Fibroblast of skin of back (primary cell): ENCODE measurements at regions not wholly inside any gene's neighbourhood (a gene's known extent, or its start where the extent isn't known, plus 50 kb on each side); places are given as distances from the start of the nearest gene placed in this dataset.
"Not testable (repeated sequence)": the region's sequence is repeated elsewhere in the genome, so short reads cannot be mapped to it uniquely, and the experiment has no call there.

Source experiments
- DNase-seq: peaks from one replicate; pipeline ENCODE4 v3.0.0-alpha.2; 2013

- no peak for DNase-seq
Observed at GRCh38 chr12:38016602-38017001, 300.0 kb upstream of the ALG10B start.

GRCh38 chr12:38025916-38026315 is 290.7 kb upstream of the ALG10B start:
- no peak for DNase-seq

DNA sequence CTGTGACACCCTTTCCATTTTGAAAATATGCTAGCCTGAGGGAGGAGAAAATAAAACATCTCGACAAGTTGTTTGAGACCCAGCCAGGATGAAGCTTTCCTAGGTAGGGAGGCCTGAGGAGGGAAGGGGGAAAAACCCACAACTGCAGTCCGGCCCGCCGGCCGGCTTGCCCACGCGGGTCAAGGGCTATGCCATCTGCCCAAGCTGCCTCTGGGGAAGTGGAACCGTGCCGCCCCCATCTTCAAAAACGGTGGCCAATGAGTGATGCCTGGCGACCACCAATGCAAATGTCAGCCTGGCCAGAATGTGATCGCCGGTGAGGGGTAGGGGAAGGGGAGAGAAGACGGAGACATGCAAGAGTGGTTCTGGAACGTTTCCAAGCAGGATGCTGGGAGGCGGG is 263.5 kb upstream of the ALG10B start:
- no peak for DNase-seq

- DNase-seq: no peak
Observed at GRCh38 chr12:38053655-38054464, 262.7 kb upstream of the ALG10B start.

- no peak for DNase-seq
Observed at GRCh38 chr12:38056701-38057689, 259.6 kb upstream of the ALG10B start.

- no peak for DNase-seq
Observed at GRCh38 chr12:38099686-38100085, 216.9 kb upstream of the ALG10B start.

DNA sequence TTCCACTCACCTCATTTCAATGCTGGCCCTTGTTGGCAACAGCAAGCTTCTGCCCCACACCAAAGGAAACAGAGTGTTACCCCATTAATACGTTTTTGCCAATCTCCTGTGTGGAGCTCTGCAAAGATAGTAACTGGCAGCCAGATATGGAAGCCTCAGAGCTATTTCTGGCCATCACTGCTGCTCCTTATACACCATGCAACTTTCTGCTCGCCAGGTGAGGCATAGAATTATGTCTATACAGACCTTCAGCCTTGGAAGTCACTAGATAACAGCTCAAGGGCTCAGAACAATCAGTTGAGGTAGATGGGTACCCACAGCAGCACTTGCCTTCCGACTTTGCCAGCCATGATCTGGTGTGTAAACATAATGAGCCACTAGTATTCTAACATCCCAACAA is 214.8 kb upstream of the ALG10B start:
- DNase-seq: no peak

- DNase-seq: no peak
Observed at GRCh38 chr12:38102197-38102596, 214.4 kb upstream of the ALG10B start.

- no peak for DNase-seq
Observed at GRCh38 chr12:38110026-38110699, 206.4 kb upstream of the ALG10B start.

DNA sequence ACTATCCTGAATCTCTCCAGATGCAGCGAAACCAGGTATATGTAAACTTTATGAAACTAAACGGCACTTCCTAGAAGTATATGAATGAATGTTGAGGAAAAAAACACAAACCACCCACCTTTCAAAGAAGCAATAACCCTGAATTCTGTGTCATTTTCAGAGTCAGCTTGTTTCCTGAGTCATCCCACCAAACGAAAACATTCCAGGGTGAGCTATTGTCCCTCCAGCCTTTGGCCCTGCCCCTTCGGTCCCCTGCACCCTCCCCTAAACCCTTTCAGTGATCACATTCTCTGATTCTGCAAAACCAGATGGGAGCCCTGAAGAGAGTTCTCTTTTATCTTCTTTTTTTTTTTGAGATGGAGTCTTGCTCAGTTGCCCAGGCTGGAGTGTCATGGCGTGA is 202.6 kb upstream of the ALG10B start:
- no peak for DNase-seq

DNA sequence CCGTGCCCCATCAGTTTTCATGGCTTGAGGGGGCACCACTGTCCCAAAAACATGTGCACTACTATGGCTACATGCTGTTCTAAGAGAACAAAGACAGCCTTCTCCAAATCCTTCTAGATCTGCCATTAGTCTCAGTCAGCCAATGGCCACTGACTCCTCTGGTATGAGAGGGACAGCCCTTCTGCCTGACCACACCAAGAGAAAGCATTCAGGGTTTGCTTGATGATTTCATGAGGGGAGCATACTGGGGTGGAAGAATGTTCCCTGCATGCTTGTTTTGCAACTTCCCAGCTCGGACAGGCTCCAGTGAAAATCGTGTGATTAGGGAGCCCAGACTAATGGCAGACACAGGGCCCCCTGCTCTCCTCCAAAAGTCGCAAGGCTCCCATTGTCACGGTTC is 199.6 kb upstream of the ALG10B start:
- DNase-seq: no peak

GRCh38 chr12:38118632-38119031 is 197.9 kb upstream of the ALG10B start:
- DNase-seq: no peak

DNA sequence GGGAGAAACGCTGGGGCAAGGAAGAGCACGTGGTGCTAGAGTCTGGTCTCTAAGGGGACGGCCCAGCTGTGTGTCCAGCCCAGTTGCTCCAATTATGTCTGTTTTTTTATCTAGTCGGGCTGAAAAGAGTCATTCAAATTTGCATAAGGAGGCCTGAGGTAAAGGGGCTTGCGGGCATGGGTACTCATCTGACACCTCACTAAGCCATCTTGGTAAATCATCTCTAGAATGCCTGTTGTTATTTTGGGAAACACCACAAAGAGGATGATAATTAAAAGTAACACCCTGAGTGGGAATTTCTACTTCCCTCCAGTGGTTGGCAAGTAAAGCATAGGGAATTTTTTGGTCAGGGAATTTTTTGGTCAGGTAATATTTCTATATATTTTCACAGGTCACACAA is 196.1 kb upstream of the ALG10B start:
- DNase-seq: no peak

- DNase-seq: not testable (repeated sequence)
Observed at GRCh38 chr12:38123028-38123427, 193.5 kb upstream of the ALG10B start.

- no peak for DNase-seq
Observed at GRCh38 chr12:38123566-38124246, 192.9 kb upstream of the ALG10B start.

DNA sequence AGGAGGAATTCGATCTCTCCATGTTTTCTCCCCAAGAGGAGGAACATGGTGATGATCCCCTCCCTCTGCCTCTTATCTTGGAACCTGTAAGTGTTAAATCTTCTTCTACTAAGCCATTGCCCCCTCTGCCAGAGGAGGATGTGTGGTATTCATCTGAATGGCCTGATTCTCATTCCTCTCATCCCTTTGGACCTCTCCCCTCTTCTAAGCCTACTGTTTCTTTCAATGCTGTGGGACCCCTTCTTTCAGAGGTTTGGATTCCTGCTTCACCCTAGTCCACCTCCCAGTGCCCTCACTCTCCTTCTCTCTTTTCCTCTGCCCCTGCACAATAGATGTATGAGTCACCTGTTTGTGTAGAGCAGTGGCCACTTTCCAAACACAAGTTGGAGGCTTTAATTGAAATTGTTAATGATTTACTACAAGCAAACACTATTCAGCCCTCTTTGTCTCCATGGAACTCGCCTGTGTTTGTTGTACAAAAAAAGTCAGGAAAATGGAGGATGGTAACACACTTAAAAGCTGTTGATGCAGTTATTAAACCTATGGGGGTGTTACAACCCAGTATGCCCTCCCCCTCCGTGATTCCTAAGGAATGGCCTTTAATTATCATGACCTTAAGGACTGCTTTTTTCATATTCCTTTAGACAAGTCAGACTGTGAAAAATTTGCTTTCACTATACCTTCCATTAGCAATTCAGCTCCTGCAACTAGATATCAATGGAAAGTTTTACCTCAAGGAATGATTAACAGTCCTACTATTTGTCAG is 192.1 kb upstream of the ALG10B start:
- no peak for DNase-seq

- no peak for DNase-seq
Observed at GRCh38 chr12:38132139-38132538, 184.4 kb upstream of the ALG10B start.

DNA sequence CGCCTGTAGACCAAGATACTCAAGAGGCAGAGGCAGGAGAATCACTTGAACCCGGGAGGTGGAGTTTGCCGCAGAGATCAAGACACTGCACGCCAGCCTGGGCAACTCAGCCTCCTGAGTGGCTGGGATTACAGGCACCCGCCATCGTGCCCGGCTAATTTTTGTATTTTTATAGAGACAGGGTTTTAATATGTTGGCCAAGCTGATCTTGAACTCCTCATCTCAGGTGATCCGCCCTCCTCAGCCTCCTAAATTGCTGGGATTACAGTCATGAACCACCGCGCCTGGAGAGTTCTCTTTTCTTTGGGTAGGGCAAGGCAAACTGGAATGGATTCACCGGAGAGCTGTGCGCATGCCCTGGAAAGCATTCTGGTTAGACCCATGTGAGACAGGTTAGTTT is 179.3 kb upstream of the ALG10B start:
- DNase-seq: no peak

GRCh38 chr12:38137716-38138115 is 178.9 kb upstream of the ALG10B start:
- no peak for DNase-seq

DNA sequence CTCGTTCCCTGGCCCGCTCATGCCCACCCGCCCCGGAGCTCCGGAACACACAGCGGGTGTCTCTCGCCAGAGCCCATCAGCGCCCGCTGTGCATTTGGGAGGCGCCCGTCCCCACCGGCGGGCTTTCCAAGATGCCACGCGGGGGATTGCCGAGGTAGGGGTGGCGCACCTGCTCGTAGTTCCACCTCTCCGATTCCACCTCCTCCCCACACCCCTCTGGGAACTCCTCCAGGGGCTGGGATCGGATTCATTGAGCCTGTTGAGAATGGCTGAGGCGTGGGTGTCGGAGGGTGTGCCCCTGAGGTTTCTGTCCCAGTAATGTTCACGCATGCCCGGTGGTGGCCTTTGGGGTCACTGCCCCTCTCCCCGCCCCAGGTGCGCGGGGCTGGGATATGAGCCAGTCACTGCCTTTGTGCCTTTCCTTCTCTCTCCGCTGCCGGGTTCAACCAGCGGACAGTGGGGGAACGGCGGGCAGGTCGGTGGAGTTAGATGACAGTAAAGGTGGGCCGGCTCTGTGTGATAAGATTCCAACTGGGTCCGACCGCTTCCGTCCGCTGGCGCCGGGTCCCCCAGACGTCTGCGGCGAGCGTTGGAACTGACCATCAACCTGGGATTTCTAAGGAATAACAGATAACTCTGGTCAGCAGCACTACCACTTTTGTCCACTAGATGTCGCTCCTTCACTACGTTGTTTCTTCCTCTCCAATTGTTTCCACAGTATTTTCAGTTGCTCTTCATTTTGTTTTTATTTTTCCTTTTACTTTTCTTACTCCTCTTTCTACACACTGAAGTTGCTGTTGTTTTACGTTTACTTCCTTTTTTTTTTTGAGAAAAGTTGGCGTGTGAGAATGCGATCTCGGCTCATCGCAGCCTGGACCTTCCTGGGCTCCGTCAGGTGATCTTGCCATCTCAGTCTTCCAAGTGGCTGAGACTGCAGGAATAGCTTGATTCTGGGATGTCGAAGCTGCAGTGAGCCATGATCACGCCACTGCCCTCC is 178.1 kb upstream of the ALG10B start:
- peak; percentile 51 for DNase-seq
